Esophagus (tissue), 2 donors: ENCODE measurements at regions not wholly inside any gene's neighbourhood (a gene's known extent, or its start where the extent isn't known, plus 50 kb on each side); places are given as distances from the start of the nearest gene placed in this dataset.

Experiments used
- H3K27ac ChIP-seq, 2 donors: one replicate each; pipeline ENCODE4 v1.5.1; 2013; ENCODE audit warnings: low read depth in 2 of 2, mild to moderate bottlenecking in 2 of 2, inconsistent platforms in 1 of 2, low read length in 1 of 2, moderate library complexity in 1 of 2
- H3K27me3 ChIP-seq, 2 donors: one replicate each; pipeline ENCODE4 v1.6.1; 2013; ENCODE audit warnings: low read length in 2 of 2, control low read depth in 1 of 2, mild to moderate bottlenecking in 1 of 2; ENCODE audit not compliant: insufficient read depth in 2 of 2, control insufficient read depth in 1 of 2
- H3K36me3 ChIP-seq, 2 donors: one replicate each; pipeline ENCODE4 v1.6.1; 2013; ENCODE audit warnings: low read length in 1 of 2; ENCODE audit not compliant: control insufficient read depth in 2 of 2, insufficient read depth in 2 of 2
- H3K4me1 ChIP-seq, 2 donors: one replicate each; pipeline ENCODE4 v1.6.1; 2013; ENCODE audit warnings: low read length in 1 of 2; ENCODE audit not compliant: control insufficient read depth in 2 of 2, insufficient read depth in 2 of 2
- H3K4me3 ChIP-seq, 2 donors: one replicate each; pipeline ENCODE4 v1.5.1; 2013; ENCODE audit warnings: low read length in 2 of 2, mild to moderate bottlenecking in 2 of 2, low read depth in 1 of 2, moderate library complexity in 1 of 2
- H3K9me3 ChIP-seq, 2 donors: one replicate each; pipeline ENCODE4 v1.6.1; 2013; ENCODE audit warnings: mild to moderate bottlenecking in 2 of 2, low read depth in 1 of 2, low read length in 1 of 2, moderate library complexity in 1 of 2; ENCODE audit not compliant: control insufficient read depth in 2 of 2, insufficient read depth in 1 of 2
- WGBS, 2 donors: extraction: QIAGEN DNeasy Blood & Tissue Kit; methylation state at CpG; one replicate each; pipeline ENCODE4 v1.1.7; 2013; 5-methylcytosine and 5-hydroxymethylcytosine counted together
- donor health status: healthy with polysubstance abuse.
- donor health status: Bipolar disorder and iron deficiency.

DNA sequence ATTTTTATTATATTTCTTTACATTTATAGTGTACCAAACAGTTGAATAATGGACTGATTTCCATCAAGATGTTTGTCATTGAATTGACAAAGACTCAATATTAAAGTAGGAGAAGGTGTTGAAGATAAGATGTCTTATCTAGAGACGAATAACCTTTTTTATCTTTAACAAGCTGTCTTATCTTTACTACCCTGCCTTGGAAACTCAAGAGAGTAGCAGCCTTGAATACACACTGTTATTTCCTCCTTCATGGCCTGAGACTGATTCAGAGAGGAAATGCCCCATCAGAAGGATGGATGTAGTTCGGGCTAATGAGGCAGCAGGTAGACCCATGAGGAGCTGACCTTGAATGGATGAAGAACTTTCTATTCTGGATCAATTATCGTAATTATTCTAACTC is 365.1 kb upstream of the SEMA6D start:
- WGBS, 2 donors, result 73 to 83% methylated on average over 3 of the region's 3 CpGs
- Histone ChIP-seq H3K4me1 (no peaks in the 10 kb centered on the region), H3K36me3 (no peaks in the 10 kb centered on the region), H3K27ac (no peak overlapping the region), H3K9me3 (no peaks in the 10 kb centered on the region), H3K4me3 (no peak overlapping the region), H3K27me3 (no peaks in the 10 kb centered on the region)

DNA sequence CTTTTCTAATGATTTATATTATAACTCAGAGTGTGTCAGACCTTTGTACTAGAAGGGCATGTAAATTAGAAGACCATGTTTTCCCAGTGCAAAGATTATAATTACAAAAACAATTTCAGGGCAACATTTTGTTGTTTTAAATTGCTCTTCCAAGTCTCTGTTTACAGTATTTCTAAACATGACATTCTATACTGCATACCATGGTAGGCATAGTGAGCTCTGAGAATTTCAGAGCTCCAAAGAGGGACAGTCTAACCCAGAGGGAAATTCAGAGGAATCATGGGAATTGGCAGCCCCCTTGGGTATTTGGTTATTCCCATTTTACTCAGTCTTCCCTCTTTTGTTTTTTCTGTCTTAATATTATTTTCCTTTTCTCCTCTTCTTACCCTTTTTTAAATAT is 361.5 kb upstream of the SEMA6D start:
- no peaks in the 10 kb centered on the region for H3K9me3 ChIP-seq
- H3K4me3 ChIP-seq, result no peak overlapping the region
- no peaks in the 10 kb centered on the region for H3K36me3 ChIP-seq
- no peaks in the 10 kb centered on the region for H3K27me3 ChIP-seq
- H3K4me1 ChIP-seq, result no peaks in the 10 kb centered on the region
- no peak overlapping the region for H3K27ac ChIP-seq

DNA sequence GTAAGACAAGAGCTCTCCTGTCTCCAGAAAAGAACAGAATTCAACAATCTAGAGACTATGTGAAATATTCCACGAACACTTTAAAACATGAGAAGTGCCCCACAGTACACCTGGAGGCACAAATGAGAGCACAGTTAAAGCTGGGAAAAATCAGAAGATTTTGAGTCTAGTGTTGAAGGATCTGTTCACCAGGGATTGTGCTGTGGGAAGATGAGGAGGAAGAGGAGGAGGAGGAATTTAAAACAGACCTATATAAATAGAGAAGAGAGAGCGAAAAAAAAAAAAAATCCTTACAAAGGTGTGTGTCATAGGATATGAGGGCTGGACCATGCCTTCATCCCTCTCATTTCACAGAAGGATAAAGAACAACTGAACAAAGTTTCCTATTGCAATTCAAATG is 361.0 kb upstream of the SEMA6D start:
- WGBS, 2 donors, result 87 to 94% methylated on average over 2 of the region's 2 CpGs

DNA sequence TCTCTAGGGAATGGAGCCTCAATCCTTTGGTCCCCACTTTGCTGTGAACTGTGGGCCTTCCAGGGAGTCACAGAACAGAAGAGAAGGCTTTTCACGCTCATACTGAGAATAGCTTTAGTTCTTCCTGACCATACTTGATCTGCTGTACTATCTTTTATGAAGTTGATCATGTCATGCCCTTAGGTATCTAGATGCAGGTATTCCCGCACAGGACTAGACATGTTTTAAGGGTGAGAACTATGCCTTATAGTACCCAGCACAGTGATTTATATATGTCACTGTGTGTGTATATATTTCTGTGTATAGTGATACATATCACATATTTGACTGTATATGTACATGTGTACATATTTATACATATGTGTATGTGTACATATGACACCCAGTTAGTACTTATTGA is 358.4 kb upstream of the SEMA6D start:
- Histone ChIP-seq H3K4me3 (no peak overlapping the region), H3K27ac (no peak overlapping the region), H3K9me3 (no peaks in the 10 kb centered on the region), H3K27me3 (no peaks in the 10 kb centered on the region), H3K4me1 (no peaks in the 10 kb centered on the region), H3K36me3 (no peaks in the 10 kb centered on the region)
- WGBS, 2 donors, result 27 to 57% methylated on average over 2 of the region's 2 CpGs

More for the DNA sequence above, 361.0 kb upstream of the SEMA6D start:
- H3K4me1 ChIP-seq, result no peaks in the 10 kb centered on the region
- H3K36me3 ChIP-seq, result no peaks in the 10 kb centered on the region
- H3K9me3 ChIP-seq, result no peaks in the 10 kb centered on the region
- no peak overlapping the region for H3K27ac ChIP-seq
- H3K4me3 ChIP-seq, result no peak overlapping the region
- no peaks in the 10 kb centered on the region for H3K27me3 ChIP-seq

DNA sequence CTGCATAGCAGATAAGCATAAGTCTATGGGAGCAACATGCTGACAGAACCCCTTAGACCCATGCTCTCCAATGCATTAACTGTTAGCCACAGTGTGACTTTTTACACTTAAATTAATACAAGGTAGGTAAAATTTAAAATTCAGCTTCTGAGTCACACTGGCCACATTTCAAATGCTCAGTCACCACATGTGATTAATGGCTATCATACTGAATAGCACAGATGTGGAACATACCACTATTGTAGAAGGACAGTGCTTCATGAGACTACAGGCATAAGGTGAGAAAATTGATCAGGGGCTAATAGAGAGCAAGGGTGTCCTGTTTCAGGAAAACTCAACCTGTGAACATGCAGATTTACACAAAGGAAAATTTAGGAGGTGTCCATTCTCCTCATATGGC is 357.0 kb upstream of the SEMA6D start:
- H3K27ac ChIP-seq, result no peak overlapping the region
- no peaks in the 10 kb centered on the region for H3K27me3 ChIP-seq
- no peaks in the 10 kb centered on the region for H3K9me3 ChIP-seq
- H3K4me3 ChIP-seq, result no peak overlapping the region
- no peaks in the 10 kb centered on the region for H3K4me1 ChIP-seq
- H3K36me3 ChIP-seq, result no peaks in the 10 kb centered on the region

DNA sequence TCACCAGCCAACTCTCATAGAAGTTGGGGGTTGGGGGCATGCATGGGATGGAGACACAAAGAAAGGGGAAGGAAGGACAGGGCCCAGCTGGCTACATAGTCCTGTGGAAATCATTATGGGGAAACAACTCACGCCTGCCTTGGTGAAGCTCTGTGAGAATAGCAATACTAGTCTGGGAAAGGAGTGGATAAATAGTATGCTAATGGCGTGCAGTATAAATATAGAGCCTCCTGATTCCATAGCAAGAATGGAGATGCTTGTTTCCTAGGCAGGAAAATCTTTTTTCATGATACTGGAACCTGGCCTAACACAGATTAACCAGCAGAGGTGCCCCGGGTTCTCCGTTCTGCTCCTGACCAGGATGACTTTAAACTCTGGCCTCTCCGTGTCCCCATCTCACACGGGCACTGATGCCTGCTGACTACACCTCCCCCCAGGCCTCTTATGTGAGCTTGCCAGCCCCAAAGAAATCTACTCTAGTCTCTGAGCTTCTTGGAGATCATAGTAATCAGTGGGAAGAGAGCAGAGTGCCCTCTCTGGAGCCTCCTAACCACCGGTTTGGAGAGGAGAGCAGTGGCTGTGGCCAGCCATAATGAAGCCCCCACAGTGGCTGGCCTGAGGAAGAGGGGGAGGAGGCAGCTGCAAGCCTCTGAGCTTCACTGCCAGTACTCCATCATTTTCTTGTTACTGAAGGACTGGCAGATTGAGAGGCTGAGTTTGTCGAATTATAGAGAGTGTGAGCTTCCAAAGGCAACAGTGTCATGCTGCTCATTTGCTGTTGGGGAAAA is 355.0 kb upstream of the SEMA6D start:
- WGBS, 2 donors, result 83 to 84% methylated on average over 8 of the region's 8 CpGs
- Histone ChIP-seq H3K9me3 (no peaks in the 10 kb centered on the region), H3K27me3 (no peaks in the 10 kb centered on the region), H3K4me3 (no peak overlapping the region), H3K36me3 (no peaks in the 10 kb centered on the region), H3K4me1 (no peaks in the 10 kb centered on the region), H3K27ac (no peak overlapping the region)

DNA sequence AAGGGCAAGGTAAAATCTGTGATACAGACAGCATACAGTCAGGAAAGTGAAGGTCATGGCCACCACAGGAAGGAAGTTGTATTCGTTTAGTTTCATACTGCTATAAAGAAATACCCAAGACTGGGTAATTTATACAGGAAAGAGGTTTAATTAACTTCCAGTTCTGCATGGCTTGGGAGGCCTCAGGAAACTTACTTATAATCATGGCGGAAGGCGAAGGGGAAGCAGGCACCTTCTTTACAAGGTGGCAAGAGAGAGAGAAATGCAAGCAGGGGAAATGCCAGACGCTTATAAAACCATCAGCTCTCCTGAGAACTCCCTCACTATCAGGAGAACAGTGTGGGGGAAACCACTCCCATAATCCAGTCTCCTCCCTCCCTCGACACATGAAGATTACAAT is 353.7 kb upstream of the SEMA6D start:
- no peaks in the 10 kb centered on the region for H3K27me3 ChIP-seq
- no peak overlapping the region for H3K4me3 ChIP-seq
- no peaks in the 10 kb centered on the region for H3K36me3 ChIP-seq
- no peak overlapping the region for H3K27ac ChIP-seq
- H3K4me1 ChIP-seq, result no peaks in the 10 kb centered on the region
- 70 to 77% methylated on average over 5 of the region's 5 CpGs for WGBS, 2 donors
- no peaks in the 10 kb centered on the region for H3K9me3 ChIP-seq

DNA sequence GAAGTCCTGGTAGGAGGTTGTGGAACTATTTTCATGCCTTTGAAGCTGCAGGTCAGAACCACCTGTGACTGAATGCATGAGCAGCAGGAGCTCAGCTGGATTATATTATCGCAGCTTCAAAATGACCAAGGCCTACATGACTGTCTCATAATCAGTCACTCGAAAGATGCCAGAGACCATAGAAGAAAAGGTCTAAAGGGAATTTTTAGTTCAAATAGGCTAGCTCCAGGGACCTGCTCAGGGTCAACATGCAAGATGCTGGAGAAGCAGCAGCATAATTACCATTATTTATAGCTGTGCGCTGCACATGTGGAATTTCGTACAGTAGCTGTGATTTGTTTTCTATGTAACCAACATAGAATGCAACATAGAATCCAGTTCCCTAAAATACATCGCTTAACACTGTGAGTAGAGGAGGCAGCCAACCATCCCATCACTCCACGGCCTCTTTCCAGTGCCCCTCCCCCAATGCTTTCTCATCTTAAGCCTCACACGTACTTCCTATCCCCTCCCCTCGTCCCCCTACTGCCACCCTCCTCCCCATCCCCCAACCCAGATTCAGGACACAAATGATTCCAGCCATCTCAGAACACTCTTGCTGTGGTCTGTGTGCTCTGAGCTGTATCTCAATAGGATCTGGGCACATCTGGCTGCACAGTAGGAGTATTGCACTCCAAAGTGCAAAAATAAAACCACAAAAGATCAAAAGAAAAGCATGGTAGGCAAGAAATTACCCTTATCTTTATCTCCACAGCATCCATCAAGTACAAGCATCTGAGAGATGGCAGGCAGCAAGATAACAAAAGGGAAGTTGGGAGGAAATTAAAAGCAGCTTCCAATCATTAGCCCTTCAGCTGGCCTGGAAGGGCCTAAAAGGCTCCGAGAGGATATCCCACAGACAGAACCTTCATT is 352.8 kb upstream of the SEMA6D start:
- H3K9me3 ChIP-seq, result no peaks in the 10 kb centered on the region
- H3K36me3 ChIP-seq, result no peaks in the 10 kb centered on the region
- H3K4me3 ChIP-seq, result no peak overlapping the region
- H3K4me1 ChIP-seq, result no peaks in the 10 kb centered on the region
- 72 to 73% methylated on average over 9 of the region's 9 CpGs for WGBS, 2 donors
- no peaks in the 10 kb centered on the region for H3K27me3 ChIP-seq
- H3K27ac ChIP-seq, result no peak overlapping the region

DNA sequence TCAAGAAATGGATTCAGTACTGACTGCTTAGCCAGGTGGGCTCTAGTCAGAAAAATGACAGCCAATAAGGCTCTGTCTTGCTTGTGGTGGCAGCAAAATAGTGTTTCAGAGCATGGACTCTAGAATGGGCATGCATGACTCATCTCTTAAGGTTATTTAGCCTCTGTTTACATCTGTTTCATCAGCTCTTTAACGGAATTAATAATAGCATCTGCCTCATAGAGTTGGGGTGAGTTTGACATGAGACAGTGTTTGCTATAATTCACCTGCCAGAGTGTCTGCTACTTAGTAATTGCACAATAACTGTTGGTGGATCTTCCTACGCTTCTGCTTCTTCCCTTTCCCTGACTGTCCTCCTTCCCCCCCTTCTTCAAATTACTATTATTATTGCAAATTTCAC is 350.4 kb upstream of the SEMA6D start:
- Histone ChIP-seq H3K9me3 (no peaks in the 10 kb centered on the region), H3K36me3 (no peaks in the 10 kb centered on the region), H3K27ac (no peak overlapping the region), H3K4me1 (no peaks in the 10 kb centered on the region), H3K27me3 (no peaks in the 10 kb centered on the region), H3K4me3 (no peak overlapping the region)
- WGBS, 2 donors, result 55 to 57% methylated on average over 2 of the region's 2 CpGs
